ENCODE measurements at regions not wholly inside any gene's neighbourhood (a gene's known extent, or its start where the extent isn't known, plus 50 kb on each side); places are given as distances from the start of the nearest gene placed in this dataset.

GRCh38 chr10:131492211-131492857 lies 180.8 kb upstream of the TCERG1L start:
- no peak for DNase-seq (ENCODE audit: low read depth)
- TF ChIP-seq, protein P1, sequence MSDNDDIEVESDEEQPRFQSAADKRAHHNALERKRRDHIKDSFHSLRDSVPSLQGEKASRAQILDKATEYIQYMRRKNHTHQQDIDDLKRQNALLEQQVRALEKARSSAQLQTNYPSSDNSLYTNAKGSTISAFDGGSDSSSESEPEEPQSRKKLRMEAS (IDR thresholded peaks at IDR 0.05; ENCODE audit: low read depth, low read length): no peak
- TF ChIP-seq POLR2A (IDR thresholded peaks at IDR 0.05; ENCODE audit: extremely low read depth, insufficient read length) (no peak), MYC (IDR thresholded peaks at IDR 0.05; ENCODE audit: low read depth, low read length) (no peak), CTCF (IDR thresholded peaks at IDR 0.05; ENCODE audit: low read depth, low read length) (no peak)
- no peak overlapping the region for H3K4me3 ChIP-seq (ENCODE audit: low read depth, low read length)

- H3K4me3 ChIP-seq (ENCODE audit: low read depth, low read length): no peak overlapping the region
- DNase-seq (ENCODE audit: low read depth): no peak
- TF ChIP-seq MYC (IDR thresholded peaks at IDR 0.05; ENCODE audit: low read depth, low read length) (no peak), POLR2A (IDR thresholded peaks at IDR 0.05; ENCODE audit: extremely low read depth, insufficient read length) (no peak), CTCF (IDR thresholded peaks at IDR 0.05; ENCODE audit: low read depth, low read length) (no peak)
These were observed 181.9 kb upstream of the TCERG1L start for GRCh38 chr10:131493432-131493831.

GRCh38 chr10:131494451-131494850 lies 182.9 kb upstream of the TCERG1L start:
- no peak for DNase-seq (ENCODE audit: low read depth)
- TF ChIP-seq, protein P1 (IDR thresholded peaks at IDR 0.05; ENCODE audit: low read depth, low read length): no peak
- no peak for TF ChIP-seq MYC (IDR thresholded peaks at IDR 0.05; ENCODE audit: low read depth, low read length)
- TF ChIP-seq CTCF (IDR thresholded peaks at IDR 0.05; ENCODE audit: low read depth, low read length): no peak
- no peak for TF ChIP-seq POLR2A (IDR thresholded peaks at IDR 0.05; ENCODE audit: extremely low read depth, insufficient read length)
- no peak overlapping the region for H3K4me3 ChIP-seq (ENCODE audit: low read depth, low read length)

DNA sequence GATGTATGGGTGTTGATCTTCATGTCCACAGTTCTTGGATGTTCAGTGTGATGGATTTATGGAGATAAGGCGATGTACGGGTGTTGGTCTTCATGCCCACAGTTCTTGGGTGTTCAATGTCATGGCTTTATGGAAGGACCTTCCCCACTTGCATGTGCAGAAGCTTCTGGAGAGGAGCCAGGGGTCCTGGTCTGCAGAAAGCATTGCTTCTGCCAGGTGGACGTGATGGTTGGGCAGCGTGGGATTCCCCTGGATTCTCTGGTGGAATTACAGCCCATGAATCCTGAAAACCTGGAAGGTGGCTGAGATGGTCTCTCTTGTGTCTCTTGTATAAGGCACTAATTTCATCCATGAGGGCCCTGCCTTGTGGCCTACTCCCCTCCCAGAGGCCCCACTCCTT lies 183.7 kb upstream of the TCERG1L start:
- H3K4me3 ChIP-seq (ENCODE audit: low read depth, low read length): no peak overlapping the region
- no peak for DNase-seq (ENCODE audit: low read depth)
- TF ChIP-seq, protein P1 (IDR thresholded peaks at IDR 0.05; ENCODE audit: low read depth, low read length): no peak
- TF ChIP-seq POLR2A (IDR thresholded peaks at IDR 0.05; ENCODE audit: extremely low read depth, insufficient read length) (no peak), MYC (IDR thresholded peaks at IDR 0.05; ENCODE audit: low read depth, low read length) (no peak), CTCF (IDR thresholded peaks at IDR 0.05; ENCODE audit: low read depth, low read length) (no peak)

DNA sequence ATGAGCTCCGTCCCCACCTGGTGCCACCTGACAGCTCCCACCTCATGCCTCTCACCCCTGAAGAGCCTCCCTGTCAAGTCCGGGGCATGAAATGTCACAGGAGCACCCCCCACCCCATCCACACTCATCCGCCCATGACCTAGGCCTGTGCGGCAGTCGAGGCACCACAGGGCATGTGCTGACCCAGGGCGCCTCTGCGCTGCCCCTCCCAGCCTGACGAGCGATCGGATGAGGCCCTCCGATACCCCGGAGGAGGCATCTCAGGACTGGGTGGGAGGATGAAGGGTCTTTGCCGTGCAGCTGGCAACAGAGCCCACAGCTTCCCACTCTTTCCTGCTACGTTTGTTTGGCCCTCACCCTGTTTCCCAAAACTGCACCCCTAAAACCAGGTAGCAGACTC lies 184.4 kb upstream of the TCERG1L start:
- DNase-seq (ENCODE audit: low read depth): no peak
- no peak overlapping the region for H3K4me3 ChIP-seq (ENCODE audit: low read depth, low read length)
- TF ChIP-seq MYC (IDR thresholded peaks at IDR 0.05; ENCODE audit: low read depth, low read length) (no peak), POLR2A (IDR thresholded peaks at IDR 0.05; ENCODE audit: extremely low read depth, insufficient read length) (no peak), CTCF (IDR thresholded peaks at IDR 0.05; ENCODE audit: low read depth, low read length) (no peak)
- TF ChIP-seq, protein P1 (IDR thresholded peaks at IDR 0.05; ENCODE audit: low read depth, low read length): no peak

Data from NB4 (cell line).